DOHH2 (cell line): ENCODE measurements at regions not wholly inside any gene's neighbourhood (a gene's known extent, or its start where the extent isn't known, plus 50 kb on each side); places are given as distances from the start of the nearest gene placed in this dataset.

Experiments
- CTCF ChIP-seq: fragments of 200-600 bp; sonication (generic); IDR thresholded peaks from one replicate; pipeline ENCODE4 v1.5.1; 2014; ENCODE audit warnings: antibody characterized with exemption, mild to moderate bottlenecking, low read depth, low read length; ENCODE audit not compliant: poor library complexity, severe bottlenecking
- EZH2phosphoT487 ChIP-seq: fragments of 200-600 bp; sonication (generic); IDR thresholded peaks from 2 replicates; pipeline ENCODE4 v1.6.1; 2017; ENCODE audit warnings: borderline replicate concordance, mild to moderate bottlenecking, antibody characterized with exemption, low read length, moderate library complexity, mixed read lengths

DNA sequence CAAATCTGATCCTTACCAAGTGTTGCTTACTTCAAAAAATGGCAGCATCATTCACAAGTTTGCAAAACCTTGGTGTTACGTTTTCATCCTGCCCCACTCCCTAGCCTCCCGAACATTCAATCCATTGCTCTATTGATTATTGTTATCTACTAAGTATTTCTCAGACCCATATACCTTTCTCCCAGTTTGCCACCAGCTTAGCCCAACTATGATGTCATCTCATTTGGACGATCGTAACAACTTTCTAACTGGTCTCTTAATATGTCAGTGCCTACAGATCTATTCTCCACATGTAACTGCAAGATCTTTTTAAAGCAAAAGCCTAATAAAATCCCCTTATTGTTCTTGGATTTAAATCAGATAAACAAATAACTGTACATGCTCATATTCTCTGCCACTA is 497.1 kb upstream of the EDIL3 start:
- TF ChIP-seq CTCF (no peak), EZH2phosphoT487 (no peak)
